ENCODE measurements at regions not wholly inside any gene's neighbourhood (a gene's known extent, or its start where the extent isn't known, plus 50 kb on each side); places are given as distances from the start of the nearest gene placed in this dataset.

DNA sequence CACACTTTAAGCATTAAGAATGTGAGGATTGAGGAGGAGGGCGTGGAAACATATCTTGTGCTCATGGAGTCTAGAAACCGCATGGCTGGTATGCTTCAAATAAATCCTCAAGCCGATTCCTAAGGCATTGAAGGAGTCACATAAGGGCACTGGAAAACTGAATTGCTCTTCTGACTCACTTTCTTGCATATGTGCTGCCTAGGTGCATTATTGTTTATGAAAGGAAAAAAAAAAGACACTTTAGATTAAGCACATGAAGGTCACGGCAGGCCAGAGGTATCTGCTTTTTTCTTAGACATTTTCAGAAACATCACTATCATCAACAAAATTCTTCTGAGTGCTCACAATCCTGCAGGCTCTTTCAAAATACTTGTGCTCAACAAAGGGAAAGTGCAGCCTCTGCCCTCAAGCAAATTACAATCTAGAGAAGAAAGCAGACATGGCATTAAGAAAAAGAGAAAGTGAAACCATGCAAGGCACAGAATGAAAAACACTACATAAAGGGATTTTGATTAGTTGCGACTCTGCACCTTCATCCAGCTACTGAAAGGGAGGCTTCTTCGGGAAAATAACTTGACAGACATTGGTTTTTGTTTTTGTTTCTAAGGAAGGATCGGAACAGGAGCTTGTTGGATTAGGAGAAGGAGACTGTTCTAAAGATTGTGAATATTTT, 2117.6 kb downstream of the MAT2B start:
- Histone ChIP-seq H3K27ac (ENCODE audit: low read length) (no peak overlapping the region), H3K27me3 (ENCODE audit: control insufficient read depth, insufficient read depth, low read length) (no peaks in the 10 kb centered on the region), H3K36me3 (ENCODE audit: control insufficient read depth, low read depth, low read length) (no peaks in the 10 kb centered on the region), H3K9me3 (ENCODE audit: control insufficient read depth, low read depth, low read length) (no peaks in the 10 kb centered on the region), H3K4me1 (ENCODE audit: control insufficient read depth, low read depth, low read length) (no peaks in the 10 kb centered on the region), H3K4me3 (ENCODE audit: low read length) (no peak overlapping the region), H3K9ac (ENCODE audit: low read length) (no peak overlapping the region)

GRCh38 chr5:165624166-165624946, 2118.9 kb downstream of the MAT2B start:
- Histone ChIP-seq H3K9ac (ENCODE audit: low read length) (no peak overlapping the region), H3K4me1 (ENCODE audit: control insufficient read depth, low read depth, low read length) (no peaks in the 10 kb centered on the region)

DNA sequence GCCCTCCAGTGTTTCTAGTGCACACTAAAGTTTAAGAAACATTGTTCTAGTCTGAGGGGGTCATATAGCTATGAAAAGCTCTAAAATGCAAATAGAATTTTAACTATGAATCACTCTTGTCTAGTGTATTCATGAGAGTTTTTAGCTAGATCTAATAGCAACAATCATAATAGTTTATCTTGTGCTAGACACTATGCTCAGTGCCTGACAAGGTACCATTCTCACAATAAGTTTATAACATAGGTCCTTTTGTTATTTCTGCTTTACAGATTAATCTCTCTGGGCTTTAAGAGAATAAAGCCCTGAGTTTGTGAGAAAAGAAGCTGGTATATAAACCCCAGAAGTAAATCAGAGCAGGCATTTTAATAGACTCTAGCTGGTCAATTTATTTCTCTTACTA, 2120.7 kb downstream of the MAT2B start:
- Histone ChIP-seq H3K9me3 (ENCODE audit: control insufficient read depth, low read depth, low read length) (no peaks in the 10 kb centered on the region), H3K4me3 (ENCODE audit: low read length) (no peak overlapping the region), H3K27ac (ENCODE audit: low read length) (no peak overlapping the region), H3K27me3 (ENCODE audit: control insufficient read depth, insufficient read depth, low read length) (no peaks in the 10 kb centered on the region), H3K9ac (ENCODE audit: low read length) (no peak overlapping the region), H3K36me3 (ENCODE audit: control insufficient read depth, low read depth, low read length) (no peaks in the 10 kb centered on the region), H3K4me1 (ENCODE audit: control insufficient read depth, low read depth, low read length) (peaks cover 6% of the 10 kb centered on the region)

More at GRCh38 chr5:165624166-165624946, 2118.9 kb downstream of the MAT2B start:
- H3K27ac ChIP-seq (ENCODE audit: low read length): no peak overlapping the region
- no peak overlapping the region for H3K4me3 ChIP-seq (ENCODE audit: low read length)
- no peaks in the 10 kb centered on the region for H3K36me3 ChIP-seq (ENCODE audit: control insufficient read depth, low read depth, low read length)
- H3K9me3 ChIP-seq (ENCODE audit: control insufficient read depth, low read depth, low read length): no peaks in the 10 kb centered on the region
- no peaks in the 10 kb centered on the region for H3K27me3 ChIP-seq (ENCODE audit: control insufficient read depth, insufficient read depth, low read length)

DNA sequence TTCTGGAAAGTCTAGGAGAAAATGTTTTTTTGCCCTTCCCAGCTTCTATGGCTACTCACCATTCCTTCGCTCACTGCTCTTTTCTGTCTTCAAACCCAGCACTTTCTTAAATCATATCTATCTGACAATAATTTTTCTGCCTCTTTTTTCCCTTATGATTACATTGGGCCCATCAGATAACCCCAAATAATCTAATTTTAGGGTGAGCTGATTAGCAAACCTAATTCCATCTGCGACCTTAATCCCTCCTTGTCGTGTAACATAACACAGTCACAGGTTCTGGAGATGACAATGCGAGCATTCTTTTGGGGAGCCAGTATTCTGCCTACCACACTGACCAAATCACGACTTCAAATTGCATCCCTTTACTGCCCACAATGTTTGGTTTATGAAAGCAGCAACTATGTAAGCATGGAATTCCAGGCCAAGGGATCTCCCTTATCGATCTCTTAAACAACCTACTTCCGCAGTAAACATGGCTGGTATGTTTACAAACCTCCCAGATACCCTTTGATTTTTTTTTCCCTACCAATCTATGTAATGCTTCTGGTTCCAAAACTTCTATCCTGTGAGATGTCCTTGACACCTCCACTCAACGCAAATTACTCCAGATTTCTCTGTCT, 2122.2 kb downstream of the MAT2B start:
- Histone ChIP-seq H3K9ac (ENCODE audit: low read length) (no peak overlapping the region), H3K4me1 (ENCODE audit: control insufficient read depth, low read depth, low read length) (peaks cover 6% of the 10 kb centered on the region), H3K27ac (ENCODE audit: low read length) (no peak overlapping the region), H3K9me3 (ENCODE audit: control insufficient read depth, low read depth, low read length) (no peaks in the 10 kb centered on the region), H3K27me3 (ENCODE audit: control insufficient read depth, insufficient read depth, low read length) (no peaks in the 10 kb centered on the region), H3K36me3 (ENCODE audit: control insufficient read depth, low read depth, low read length) (no peaks in the 10 kb centered on the region), H3K4me3 (ENCODE audit: low read length) (no peak overlapping the region)

- H3K4me3 ChIP-seq (ENCODE audit: low read length): no peak overlapping the region
- no peaks in the 10 kb centered on the region for H3K9me3 ChIP-seq (ENCODE audit: control insufficient read depth, low read depth, low read length)
- no peak overlapping the region for H3K27ac ChIP-seq (ENCODE audit: low read length)
- no peaks in the 10 kb centered on the region for H3K36me3 ChIP-seq (ENCODE audit: control insufficient read depth, low read depth, low read length)
- H3K9ac ChIP-seq (ENCODE audit: low read length): no peak overlapping the region
- no peaks in the 10 kb centered on the region for H3K27me3 ChIP-seq (ENCODE audit: control insufficient read depth, insufficient read depth, low read length)
- peaks cover 15% of the 10 kb centered on the region for H3K4me1 ChIP-seq (ENCODE audit: control insufficient read depth, low read depth, low read length)
Observed at GRCh38 chr5:165630261-165630778, 2124.9 kb downstream of the MAT2B start.

GRCh38 chr5:165631235-165631634, 2125.8 kb downstream of the MAT2B start:
- H3K9ac ChIP-seq (ENCODE audit: low read length): no peak overlapping the region
- no peaks in the 10 kb centered on the region for H3K27me3 ChIP-seq (ENCODE audit: control insufficient read depth, insufficient read depth, low read length)
- no peak overlapping the region for H3K27ac ChIP-seq (ENCODE audit: low read length)
- no peak overlapping the region for H3K4me3 ChIP-seq (ENCODE audit: low read length)
- no peaks in the 10 kb centered on the region for H3K36me3 ChIP-seq (ENCODE audit: control insufficient read depth, low read depth, low read length)
- H3K4me1 ChIP-seq (ENCODE audit: control insufficient read depth, low read depth, low read length): peaks cover 19% of the 10 kb centered on the region
- H3K9me3 ChIP-seq (ENCODE audit: control insufficient read depth, low read depth, low read length): no peaks in the 10 kb centered on the region

DNA sequence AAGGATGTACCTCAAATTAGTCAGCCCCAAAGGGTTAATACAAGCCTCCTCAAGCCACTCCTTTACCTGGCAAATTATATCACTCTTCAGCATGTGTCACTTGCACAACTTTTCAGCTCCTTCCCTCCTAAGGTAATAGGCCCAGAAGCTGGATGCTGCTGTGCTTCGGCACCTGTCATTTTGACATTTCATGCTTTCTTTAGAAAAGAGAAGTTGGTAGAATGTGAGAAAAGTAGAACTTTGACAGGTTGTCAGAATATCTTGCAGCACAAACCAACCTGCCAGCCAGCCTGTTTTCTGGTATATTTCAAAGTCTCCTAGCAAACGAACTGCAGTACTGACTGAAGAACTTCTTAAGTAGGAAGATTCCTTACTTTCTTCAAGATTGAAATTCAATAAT, 2136.9 kb downstream of the MAT2B start:
- Histone ChIP-seq H3K9ac (ENCODE audit: low read length) (no peak overlapping the region), H3K4me1 (ENCODE audit: control insufficient read depth, low read depth, low read length) (no peaks in the 10 kb centered on the region), H3K27me3 (ENCODE audit: control insufficient read depth, insufficient read depth, low read length) (no peaks in the 10 kb centered on the region), H3K9me3 (ENCODE audit: control insufficient read depth, low read depth, low read length) (no peaks in the 10 kb centered on the region), H3K27ac (ENCODE audit: low read length) (no peak overlapping the region), H3K4me3 (ENCODE audit: low read length) (no peak overlapping the region), H3K36me3 (ENCODE audit: control insufficient read depth, low read depth, low read length) (no peaks in the 10 kb centered on the region)

GRCh38 chr5:165665735-165666400, 2160.4 kb downstream of the MAT2B start:
- no peaks in the 10 kb centered on the region for H3K4me1 ChIP-seq (ENCODE audit: control insufficient read depth, low read depth, low read length)
- no peak overlapping the region for H3K9ac ChIP-seq (ENCODE audit: low read length)
- H3K9me3 ChIP-seq (ENCODE audit: control insufficient read depth, low read depth, low read length): no peaks in the 10 kb centered on the region
- no peak overlapping the region for H3K4me3 ChIP-seq (ENCODE audit: low read length)
- no peaks in the 10 kb centered on the region for H3K36me3 ChIP-seq (ENCODE audit: control insufficient read depth, low read depth, low read length)
- no peak overlapping the region for H3K27ac ChIP-seq (ENCODE audit: low read length)
- no peaks in the 10 kb centered on the region for H3K27me3 ChIP-seq (ENCODE audit: control insufficient read depth, insufficient read depth, low read length)

- Histone ChIP-seq H3K36me3 (ENCODE audit: control insufficient read depth, low read depth, low read length) (no peaks in the 10 kb centered on the region), H3K9me3 (ENCODE audit: control insufficient read depth, low read depth, low read length) (no peaks in the 10 kb centered on the region), H3K27ac (ENCODE audit: low read length) (no peak overlapping the region), H3K4me3 (ENCODE audit: low read length) (no peak overlapping the region), H3K9ac (ENCODE audit: low read length) (no peak overlapping the region), H3K27me3 (ENCODE audit: control insufficient read depth, insufficient read depth, low read length) (no peaks in the 10 kb centered on the region), H3K4me1 (ENCODE audit: control insufficient read depth, low read depth, low read length) (no peaks in the 10 kb centered on the region)
Observed at GRCh38 chr5:165673499-165673898, 2168.1 kb downstream of the MAT2B start.

DNA sequence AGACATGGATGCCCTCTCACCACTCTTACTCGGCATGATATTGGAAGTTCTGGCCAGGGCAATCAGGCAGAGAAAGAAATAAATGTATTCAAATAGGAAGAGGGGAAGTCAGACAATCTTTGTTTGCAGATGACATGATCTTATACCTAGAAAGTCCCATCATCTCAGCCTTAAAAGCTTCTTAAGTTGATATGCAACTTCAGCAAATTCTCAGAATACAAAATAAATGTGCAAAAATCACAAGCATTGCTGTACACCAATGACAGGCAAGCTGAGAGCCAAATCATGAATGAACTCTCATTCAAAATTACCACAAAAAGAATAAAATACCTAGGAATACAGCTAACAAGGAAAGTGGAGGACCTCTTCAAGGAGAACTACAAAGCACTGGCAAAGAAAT, 2190.4 kb downstream of the MAT2B start:
- Histone ChIP-seq H3K27ac (ENCODE audit: low read length) (no peak overlapping the region), H3K9me3 (ENCODE audit: control insufficient read depth, low read depth, low read length) (no peaks in the 10 kb centered on the region), H3K4me3 (ENCODE audit: low read length) (no peak overlapping the region), H3K9ac (ENCODE audit: low read length) (no peak overlapping the region), H3K4me1 (ENCODE audit: control insufficient read depth, low read depth, low read length) (no peaks in the 10 kb centered on the region), H3K36me3 (ENCODE audit: control insufficient read depth, low read depth, low read length) (no peaks in the 10 kb centered on the region), H3K27me3 (ENCODE audit: control insufficient read depth, insufficient read depth, low read length) (no peaks in the 10 kb centered on the region)

DNA sequence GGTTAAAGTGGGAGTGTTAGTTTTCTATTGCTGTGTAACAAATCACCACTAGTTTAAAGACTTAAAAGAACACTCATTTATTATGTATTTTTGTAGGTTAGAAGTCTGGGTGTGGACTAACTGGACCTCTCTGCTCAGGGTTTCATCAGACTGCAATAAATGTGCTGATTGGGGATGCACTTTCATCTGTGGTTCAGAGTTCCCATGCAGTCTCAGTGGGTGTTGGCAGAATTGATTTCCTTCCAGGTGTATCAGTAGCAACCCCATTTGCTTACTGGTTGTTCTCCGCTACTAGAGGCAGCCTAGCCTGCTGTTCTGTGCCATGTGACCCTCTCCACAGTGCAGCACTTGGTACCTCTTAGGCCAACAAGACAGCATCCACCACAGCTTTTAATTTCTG, 2200.5 kb downstream of the MAT2B start:
- H3K4me3 ChIP-seq (ENCODE audit: low read length): no peak overlapping the region
- no peak overlapping the region for H3K9ac ChIP-seq (ENCODE audit: low read length)
- H3K9me3 ChIP-seq (ENCODE audit: control insufficient read depth, low read depth, low read length): no peaks in the 10 kb centered on the region
- no peaks in the 10 kb centered on the region for H3K27me3 ChIP-seq (ENCODE audit: control insufficient read depth, insufficient read depth, low read length)
- H3K27ac ChIP-seq (ENCODE audit: low read length): no peak overlapping the region
- no peaks in the 10 kb centered on the region for H3K4me1 ChIP-seq (ENCODE audit: control insufficient read depth, low read depth, low read length)
- no peaks in the 10 kb centered on the region for H3K36me3 ChIP-seq (ENCODE audit: control insufficient read depth, low read depth, low read length)
